GM23338 (cell line): ENCODE measurements at regions not wholly inside any gene's neighbourhood (a gene's known extent, or its start where the extent isn't known, plus 50 kb on each side); places are given as distances from the start of the nearest gene placed in this dataset.

ENCODE experiments used
- ATAC-seq: fragments of 200-7000 bp; cut with Tn5 transposase; 3 replicates; pipeline ENCODE4 v1.9.1; 2020
- DNase-seq: peaks from one replicate; pipeline ENCODE4 v3.0.0-alpha.2; 2015; ENCODE audit warnings: low spot score
- H2AFZ ChIP-seq: fragments of 200-600 bp; sonication (generic); 2 replicates; pipeline ENCODE4 v1.8.0; 2016; ENCODE audit warnings: antibody characterized with exemption, mild to moderate bottlenecking, moderate library complexity
- H3F3A ChIP-seq: fragments of 200-600 bp; sonication (generic); replicated peaks from 2 replicates; pipeline ENCODE4 v1.8.0; 2017; ENCODE audit warnings: antibody characterized with exemption, mixed run types, low read depth
- H3K27ac ChIP-seq: fragments of 200-600 bp; sonication (generic); 2 replicates; pipeline ENCODE4 v1.6.1; 2016; ENCODE audit warnings: low read depth
- H3K27me3 ChIP-seq: fragments of 200-600 bp; sonication (generic); 2 replicates; pipeline ENCODE4 v1.8.0; 2016; ENCODE audit warnings: mild to moderate bottlenecking, mixed run types, moderate library complexity; ENCODE audit not compliant: insufficient read depth
- H3K36me3 ChIP-seq: fragments of 200-600 bp; sonication (generic); 2 replicates; pipeline ENCODE4 v1.8.0; 2016; ENCODE audit warnings: mild to moderate bottlenecking; ENCODE audit not compliant: insufficient read depth
- H3K4me1 ChIP-seq: fragments of 200-600 bp; sonication (generic); 2 replicates; pipeline ENCODE4 v1.8.0; 2016; ENCODE audit warnings: mild to moderate bottlenecking, moderate library complexity; ENCODE audit not compliant: insufficient read depth
- H3K4me2 ChIP-seq: fragments of 200-600 bp; sonication (generic); 2 replicates; pipeline ENCODE4 v1.7.1; 2017; ENCODE audit warnings: mixed run types
- H3K4me3 ChIP-seq: fragments of 200-600 bp; sonication (generic); 2 replicates; pipeline ENCODE4 v1.6.1; 2016; ENCODE audit warnings: mixed run types
- H3K79me2 ChIP-seq: fragments of 200-600 bp; sonication (generic); replicated peaks from 2 replicates; pipeline ENCODE4 v1.8.0; 2017; ENCODE audit warnings: mild to moderate bottlenecking; ENCODE audit not compliant: insufficient read depth
- H3K9me2 ChIP-seq: fragments of 200-600 bp; sonication (generic); 2 replicates; pipeline ENCODE4 v1.8.0; 2017; ENCODE audit not compliant: insufficient read depth
- H4K20me1 ChIP-seq: fragments of 200-600 bp; sonication (generic); replicated peaks from 2 replicates; pipeline ENCODE4 v1.8.0; 2017; ENCODE audit warnings: mild to moderate bottlenecking; ENCODE audit not compliant: insufficient read depth
- H3K27ac Mint-ChIP-seq: 2 replicates; pipeline ENCODE4 v1.8.0; 2020; ENCODE audit warnings: inconsistent platforms, mild to moderate bottlenecking, moderate library complexity, mixed read lengths
- H3K27me3 Mint-ChIP-seq: 3 replicates; pipeline ENCODE4 v1.8.0; 2022; ENCODE audit warnings: low read depth, mild to moderate bottlenecking, moderate library complexity, mixed read lengths, inconsistent platforms; ENCODE audit not compliant: insufficient read depth, poor library complexity
- H3K36me3 Mint-ChIP-seq: 3 replicates; pipeline ENCODE4 v1.8.0; 2021; ENCODE audit warnings: low read depth, mild to moderate bottlenecking, inconsistent platforms, moderate library complexity, mixed read lengths
- H3K4me1 Mint-ChIP-seq: 3 replicates; pipeline ENCODE4 v1.8.0; 2020; ENCODE audit warnings: mild to moderate bottlenecking, inconsistent platforms, mixed read lengths
- H3K4me3 Mint-ChIP-seq: 3 replicates; pipeline ENCODE4 v1.8.0; 2021; ENCODE audit warnings: moderate library complexity, mild to moderate bottlenecking, inconsistent platforms, mixed read lengths
- H3K9me3 Mint-ChIP-seq: 3 replicates; pipeline ENCODE4 v1.8.0; 2020; ENCODE audit warnings: moderate library complexity, mild to moderate bottlenecking, inconsistent platforms, mixed read lengths
- EZH2 ChIP-seq: fragments of 200-600 bp; sonication (generic); IDR thresholded peaks from one replicate; pipeline ENCODE4 v1.8.0; 2017; ENCODE audit warnings: antibody characterized with exemption, mild to moderate bottlenecking, low read depth; ENCODE audit not compliant: unreplicated experiment
- NANOG ChIP-seq: IDR thresholded peaks from 2 replicates; pipeline ENCODE4 v1.6.1; 2016; ENCODE audit warnings: antibody characterized with exemption, borderline replicate concordance
- ZNF331 ChIP-seq: fragments of 250-450 bp; sonication (Bioruptor Pico); IDR thresholded peaks from 2 replicates; pipeline ENCODE4 v1.5.0; 2020; ENCODE audit warnings: low read depth, mild to moderate bottlenecking, moderate library complexity
- TF ChIP-seq, protein P1 (sequence below): fragments of 250-450 bp; sonication (Bioruptor Pico); IDR thresholded peaks from 2 replicates; pipeline ENCODE4 v1.5.0; 2020; ENCODE audit warnings: mild to moderate bottlenecking, moderate library complexity
- TF ChIP-seq, protein P2 (sequence below), 2 experiments: fragments of 200-600 bp in 1 of 2; sonication (generic) in 1 of 2; conservative IDR thresholded peaks; 2 replicates each; pipeline versions ENCODE4 v1.5.1 to v1.6.1; 2016 to 2017; ENCODE audit warnings: antibody characterized with exemption in 2 of 2, low read depth in 2 of 2, mild to moderate bottlenecking in 2 of 2, moderate library complexity in 1 of 2
- TF ChIP-seq, protein P3 (sequence below): IDR thresholded peaks from 2 replicates; pipeline ENCODE4 v1.6.1; 2016; ENCODE audit warnings: antibody characterized with exemption

DNA sequence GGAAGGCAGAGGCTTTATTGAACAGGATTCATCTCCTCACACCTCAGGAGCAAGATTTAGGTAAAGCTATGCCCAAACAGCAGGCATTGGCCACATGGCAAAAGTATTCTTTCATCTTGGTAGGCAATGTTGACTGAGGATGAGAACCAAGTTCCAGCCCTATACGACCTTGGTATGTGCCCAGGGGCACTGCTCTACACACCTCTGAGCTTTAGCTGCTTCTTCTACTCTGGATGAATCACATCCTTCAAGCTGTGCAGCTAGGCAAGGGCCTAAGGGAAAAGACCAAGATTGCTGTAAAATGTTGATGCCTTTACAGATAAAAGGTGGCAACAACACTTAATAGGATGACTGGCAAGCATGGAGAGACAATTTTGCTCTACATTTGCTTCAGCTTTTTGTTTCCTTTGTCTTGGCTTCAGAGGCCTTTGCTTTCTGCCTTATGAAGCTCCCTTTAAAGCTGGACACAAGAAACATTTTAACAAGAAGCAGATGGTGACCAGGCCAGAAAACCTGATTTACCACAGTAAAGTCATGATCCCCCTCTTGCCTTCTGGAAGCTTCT, 183.3 kb upstream of the KITLG start (continued):
- TF ChIP-seq, protein P1, sequence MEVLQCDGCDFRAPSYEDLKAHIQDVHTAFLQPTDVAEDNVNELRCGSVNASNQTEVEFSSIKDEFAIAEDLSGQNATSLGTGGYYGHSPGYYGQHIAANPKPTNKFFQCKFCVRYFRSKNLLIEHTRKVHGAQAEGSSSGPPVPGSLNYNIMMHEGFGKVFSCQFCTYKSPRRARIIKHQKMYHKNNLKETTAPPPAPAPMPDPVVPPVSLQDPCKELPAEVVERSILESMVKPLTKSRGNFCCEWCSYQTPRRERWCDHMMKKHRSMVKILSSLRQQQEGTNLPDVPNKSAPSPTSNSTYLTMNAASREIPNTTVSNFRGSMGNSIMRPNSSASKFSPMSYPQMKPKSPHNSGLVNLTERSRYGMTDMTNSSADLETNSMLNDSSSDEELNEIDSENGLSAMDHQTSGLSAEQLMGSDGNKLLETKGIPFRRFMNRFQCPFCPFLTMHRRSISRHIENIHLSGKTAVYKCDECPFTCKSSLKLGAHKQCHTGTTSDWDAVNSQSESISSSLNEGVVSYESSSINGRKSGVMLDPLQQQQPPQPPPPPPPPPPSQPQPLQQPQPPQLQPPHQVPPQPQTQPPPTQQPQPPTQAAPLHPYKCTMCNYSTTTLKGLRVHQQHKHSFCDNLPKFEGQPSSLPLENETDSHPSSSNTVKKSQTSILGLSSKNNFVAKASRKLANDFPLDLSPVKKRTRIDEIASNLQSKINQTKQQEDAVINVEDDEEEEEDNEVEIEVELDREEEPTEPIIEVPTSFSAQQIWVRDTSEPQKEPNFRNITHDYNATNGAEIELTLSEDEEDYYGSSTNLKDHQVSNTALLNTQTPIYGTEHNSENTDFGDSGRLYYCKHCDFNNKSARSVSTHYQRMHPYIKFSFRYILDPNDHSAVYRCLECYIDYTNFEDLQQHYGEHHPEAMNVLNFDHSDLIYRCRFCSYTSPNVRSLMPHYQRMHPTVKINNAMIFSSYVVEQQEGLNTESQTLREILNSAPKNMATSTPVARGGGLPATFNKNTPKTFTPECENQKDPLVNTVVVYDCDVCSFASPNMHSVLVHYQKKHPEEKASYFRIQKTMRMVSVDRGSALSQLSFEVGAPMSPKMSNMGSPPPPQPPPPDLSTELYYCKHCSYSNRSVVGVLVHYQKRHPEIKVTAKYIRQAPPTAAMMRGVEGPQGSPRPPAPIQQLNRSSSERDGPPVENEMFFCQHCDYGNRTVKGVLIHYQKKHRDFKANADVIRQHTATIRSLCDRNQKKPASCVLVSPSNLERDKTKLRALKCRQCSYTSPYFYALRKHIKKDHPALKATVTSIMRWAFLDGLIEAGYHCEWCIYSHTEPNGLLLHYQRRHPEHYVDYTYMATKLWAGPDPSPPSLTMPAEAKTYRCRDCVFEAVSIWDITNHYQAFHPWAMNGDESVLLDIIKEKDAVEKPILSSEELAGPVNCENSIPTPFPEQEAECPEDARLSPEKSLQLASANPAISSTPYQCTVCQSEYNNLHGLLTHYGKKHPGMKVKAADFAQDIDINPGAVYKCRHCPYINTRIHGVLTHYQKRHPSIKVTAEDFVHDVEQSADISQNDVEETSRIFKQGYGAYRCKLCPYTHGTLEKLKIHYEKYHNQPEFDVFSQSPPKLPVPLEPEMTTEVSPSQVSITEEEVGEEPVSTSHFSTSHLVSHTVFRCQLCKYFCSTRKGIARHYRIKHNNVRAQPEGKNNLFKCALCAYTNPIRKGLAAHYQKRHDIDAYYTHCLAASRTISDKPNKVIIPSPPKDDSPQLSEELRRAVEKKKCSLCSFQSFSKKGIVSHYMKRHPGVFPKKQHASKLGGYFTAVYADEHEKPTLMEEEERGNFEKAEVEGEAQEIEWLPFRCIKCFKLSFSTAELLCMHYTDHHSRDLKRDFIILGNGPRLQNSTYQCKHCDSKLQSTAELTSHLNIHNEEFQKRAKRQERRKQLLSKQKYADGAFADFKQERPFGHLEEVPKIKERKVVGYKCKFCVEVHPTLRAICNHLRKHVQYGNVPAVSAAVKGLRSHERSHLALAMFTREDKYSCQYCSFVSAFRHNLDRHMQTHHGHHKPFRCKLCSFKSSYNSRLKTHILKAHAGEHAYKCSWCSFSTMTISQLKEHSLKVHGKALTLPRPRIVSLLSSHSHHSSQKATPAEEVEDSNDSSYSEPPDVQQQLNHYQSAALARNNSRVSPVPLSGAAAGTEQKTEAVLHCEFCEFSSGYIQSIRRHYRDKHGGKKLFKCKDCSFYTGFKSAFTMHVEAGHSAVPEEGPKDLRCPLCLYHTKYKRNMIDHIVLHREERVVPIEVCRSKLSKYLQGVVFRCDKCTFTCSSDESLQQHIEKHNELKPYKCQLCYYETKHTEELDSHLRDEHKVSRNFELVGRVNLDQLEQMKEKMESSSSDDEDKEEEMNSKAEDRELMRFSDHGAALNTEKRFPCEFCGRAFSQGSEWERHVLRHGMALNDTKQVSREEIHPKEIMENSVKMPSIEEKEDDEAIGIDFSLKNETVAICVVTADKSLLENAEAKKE, result no peak
- TF ChIP-seq EZH2, result no peak

DNA sequence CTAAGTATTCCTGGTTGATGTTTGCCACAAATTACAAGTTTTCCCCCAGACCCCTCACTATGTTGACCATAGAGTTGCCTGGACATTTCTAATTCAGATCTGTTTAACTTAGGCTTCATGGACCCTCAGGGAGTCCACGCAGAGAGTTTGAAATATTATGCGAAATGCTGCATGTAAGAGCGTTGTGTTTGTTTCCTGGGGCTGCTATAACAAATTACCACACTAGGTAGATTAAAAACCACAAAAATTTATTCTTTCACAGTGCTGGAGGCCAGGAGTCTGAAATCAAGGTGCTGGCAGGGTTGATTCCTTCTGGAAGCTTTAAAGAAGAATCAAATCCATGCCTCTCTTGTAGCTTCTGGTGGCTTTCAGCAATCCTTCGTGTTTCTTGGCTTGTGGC, 177.9 kb upstream of the KITLG start:
- Histone ChIP-seq H3K4me1 (no peaks in the 10 kb centered on the region), H3K27me3 (no peaks in the 10 kb centered on the region), H4K20me1 (no peaks in the 10 kb centered on the region), H3K9me2 (peaks cover 33% of the 10 kb centered on the region), H3F3A (no peaks in the 10 kb centered on the region), H2AFZ (peak overlapping the region; percentile 81; the same call in 1 of the 2 replicates), H3K4me3 (no peak overlapping the region), H3K27ac (no peak overlapping the region), H3K4me2 (no peak overlapping the region), H3K36me3 (no peaks in the 10 kb centered on the region), H3K79me2 (no peaks in the 10 kb centered on the region)
- no peak for DNase-seq
- Mint-ChIP-seq H3K9me3 (peaks cover 3% of the 10 kb centered on the region; the same call in 1 of the 3 replicates), H3K36me3 (peaks cover 3% of the 10 kb centered on the region; the same call in 2 of the 3 replicates), H3K27ac (no peak overlapping the region), H3K4me1 (no peaks in the 10 kb centered on the region), H3K4me3 (no peak overlapping the region), H3K27me3 (no peaks in the 10 kb centered on the region)
- TF ChIP-seq, protein P2, sequence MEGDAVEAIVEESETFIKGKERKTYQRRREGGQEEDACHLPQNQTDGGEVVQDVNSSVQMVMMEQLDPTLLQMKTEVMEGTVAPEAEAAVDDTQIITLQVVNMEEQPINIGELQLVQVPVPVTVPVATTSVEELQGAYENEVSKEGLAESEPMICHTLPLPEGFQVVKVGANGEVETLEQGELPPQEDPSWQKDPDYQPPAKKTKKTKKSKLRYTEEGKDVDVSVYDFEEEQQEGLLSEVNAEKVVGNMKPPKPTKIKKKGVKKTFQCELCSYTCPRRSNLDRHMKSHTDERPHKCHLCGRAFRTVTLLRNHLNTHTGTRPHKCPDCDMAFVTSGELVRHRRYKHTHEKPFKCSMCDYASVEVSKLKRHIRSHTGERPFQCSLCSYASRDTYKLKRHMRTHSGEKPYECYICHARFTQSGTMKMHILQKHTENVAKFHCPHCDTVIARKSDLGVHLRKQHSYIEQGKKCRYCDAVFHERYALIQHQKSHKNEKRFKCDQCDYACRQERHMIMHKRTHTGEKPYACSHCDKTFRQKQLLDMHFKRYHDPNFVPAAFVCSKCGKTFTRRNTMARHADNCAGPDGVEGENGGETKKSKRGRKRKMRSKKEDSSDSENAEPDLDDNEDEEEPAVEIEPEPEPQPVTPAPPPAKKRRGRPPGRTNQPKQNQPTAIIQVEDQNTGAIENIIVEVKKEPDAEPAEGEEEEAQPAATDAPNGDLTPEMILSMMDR (conservative IDR thresholded peaks at IDR 0.05; ENCODE audit: low read depth in 2 of 2), result no peak
- no peak for TF ChIP-seq ZNF331
- TF ChIP-seq NANOG, result no peak
- TF ChIP-seq, protein P3, sequence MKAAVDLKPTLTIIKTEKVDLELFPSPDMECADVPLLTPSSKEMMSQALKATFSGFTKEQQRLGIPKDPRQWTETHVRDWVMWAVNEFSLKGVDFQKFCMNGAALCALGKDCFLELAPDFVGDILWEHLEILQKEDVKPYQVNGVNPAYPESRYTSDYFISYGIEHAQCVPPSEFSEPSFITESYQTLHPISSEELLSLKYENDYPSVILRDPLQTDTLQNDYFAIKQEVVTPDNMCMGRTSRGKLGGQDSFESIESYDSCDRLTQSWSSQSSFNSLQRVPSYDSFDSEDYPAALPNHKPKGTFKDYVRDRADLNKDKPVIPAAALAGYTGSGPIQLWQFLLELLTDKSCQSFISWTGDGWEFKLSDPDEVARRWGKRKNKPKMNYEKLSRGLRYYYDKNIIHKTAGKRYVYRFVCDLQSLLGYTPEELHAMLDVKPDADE, result no peak
- no peak for ATAC-seq
